ENCODE measurements at regions not wholly inside any gene's neighbourhood (a gene's known extent, or its start where the extent isn't known, plus 50 kb on each side); places are given as distances from the start of the nearest gene placed in this dataset.

DNA sequence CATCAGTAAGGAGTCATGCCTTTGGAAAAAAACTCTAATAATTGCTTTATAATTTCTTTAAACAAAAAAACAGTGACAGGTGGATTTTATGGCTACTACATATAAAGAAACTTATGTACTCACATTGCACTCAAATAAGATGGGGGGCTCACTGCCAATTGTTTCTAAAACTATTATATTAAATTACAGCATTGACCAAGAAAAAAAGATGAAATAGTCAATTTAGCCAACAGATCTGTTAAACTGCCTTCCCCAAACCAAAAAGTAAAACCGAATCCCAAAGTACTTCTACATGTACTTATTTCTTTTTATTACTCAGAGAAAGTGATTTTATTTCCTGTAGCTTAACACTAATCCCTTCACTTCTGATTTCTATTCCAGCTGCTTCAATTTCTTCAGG, 716.8 kb upstream of the SLITRK5 start:
- DNase-seq (ENCODE audit: low read depth): no peak
- in situ Hi-C loops (cut with HindIII; ENCODE audit: low pct_unique_long_range_greater_than_20kb, low sequenced_read_pairs): no loop called here

DNA sequence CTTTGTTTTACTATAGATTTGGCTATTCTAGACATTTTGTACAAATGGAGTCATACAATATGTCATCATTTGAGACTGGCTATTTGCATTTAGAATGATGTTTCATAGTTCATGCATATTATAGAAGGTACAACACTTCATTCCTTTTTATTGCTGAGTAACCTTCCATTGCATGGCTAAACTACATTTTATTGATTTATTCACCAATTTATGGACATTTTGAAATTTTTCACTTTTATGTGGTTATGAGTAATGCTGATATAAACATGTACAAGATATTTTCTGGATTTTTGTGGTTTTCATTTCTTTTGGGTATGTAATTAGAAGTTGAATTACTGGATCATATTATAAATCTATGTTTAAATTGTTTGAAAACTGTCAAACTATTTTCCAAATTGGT, 710.3 kb upstream of the SLITRK5 start:
- in situ Hi-C loops (cut with HindIII; ENCODE audit: low pct_unique_long_range_greater_than_20kb, low sequenced_read_pairs): no loop called here
- no peak for DNase-seq (ENCODE audit: low read depth)

DNA sequence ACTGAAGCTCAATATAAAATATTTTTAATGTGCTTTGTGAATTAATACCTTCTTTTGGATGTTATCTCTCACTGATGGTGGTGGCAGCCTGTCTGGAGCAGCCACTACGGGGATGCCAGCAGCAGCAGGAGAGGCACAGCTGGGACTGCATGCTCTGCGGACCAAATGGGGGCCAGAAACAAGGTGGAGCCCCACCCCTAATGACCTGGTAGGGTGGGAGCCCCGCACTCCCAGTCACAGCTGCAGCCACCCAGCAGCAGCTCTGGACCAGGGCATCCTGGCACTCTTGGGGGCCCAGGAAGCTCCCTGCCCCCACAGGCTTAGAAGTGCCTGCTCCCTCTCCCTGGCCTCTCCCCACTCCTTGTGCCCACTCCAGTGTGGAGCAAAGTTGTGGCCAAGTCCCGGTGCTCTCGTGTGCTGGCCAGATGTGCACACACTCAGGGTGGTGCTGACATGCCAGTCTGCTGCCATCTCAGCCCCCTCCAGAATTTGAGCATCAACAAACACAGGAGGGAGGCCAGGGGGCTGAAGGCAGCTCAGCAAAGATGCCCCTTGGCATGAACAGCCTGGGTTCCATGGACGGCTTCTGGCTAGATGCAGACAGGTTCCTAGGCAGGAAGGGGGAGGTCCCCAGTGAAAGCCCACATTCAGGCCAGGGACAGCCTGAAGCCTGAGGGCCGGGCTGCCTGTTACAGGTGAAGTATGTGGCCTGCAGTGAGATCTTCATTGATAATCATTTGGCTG, 696.7 kb upstream of the SLITRK5 start:
- in situ Hi-C loops (cut with HindIII; ENCODE audit: low pct_unique_long_range_greater_than_20kb, low sequenced_read_pairs): no loop called here
- no peak for DNase-seq (ENCODE audit: low read depth)

DNA sequence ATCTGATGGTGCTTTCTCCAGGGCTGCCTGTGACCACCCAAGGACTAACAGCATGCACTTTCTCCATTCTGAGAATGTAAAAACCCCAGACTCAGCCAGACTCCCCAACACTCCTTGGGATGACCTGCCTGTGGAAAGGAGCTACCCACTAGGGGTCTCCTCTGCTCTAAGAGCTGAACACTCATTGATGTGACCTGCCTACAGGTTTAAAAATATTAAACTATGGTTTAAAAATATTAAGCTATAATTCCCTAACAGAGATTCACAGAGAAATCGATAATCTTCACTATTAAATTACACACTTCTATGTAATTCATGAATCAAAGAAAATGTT, 696.2 kb upstream of the SLITRK5 start:
- in situ Hi-C loops (cut with HindIII; ENCODE audit: low pct_unique_long_range_greater_than_20kb, low sequenced_read_pairs): no loop called here
- no peak for DNase-seq (ENCODE audit: low read depth)

GRCh38 chr13:86976521-86977324, 694.4 kb upstream of the SLITRK5 start:
- no peak for DNase-seq (ENCODE audit: low read depth)
- in situ Hi-C loops (cut with HindIII; ENCODE audit: low pct_unique_long_range_greater_than_20kb, low sequenced_read_pairs): no loop called here

DNA sequence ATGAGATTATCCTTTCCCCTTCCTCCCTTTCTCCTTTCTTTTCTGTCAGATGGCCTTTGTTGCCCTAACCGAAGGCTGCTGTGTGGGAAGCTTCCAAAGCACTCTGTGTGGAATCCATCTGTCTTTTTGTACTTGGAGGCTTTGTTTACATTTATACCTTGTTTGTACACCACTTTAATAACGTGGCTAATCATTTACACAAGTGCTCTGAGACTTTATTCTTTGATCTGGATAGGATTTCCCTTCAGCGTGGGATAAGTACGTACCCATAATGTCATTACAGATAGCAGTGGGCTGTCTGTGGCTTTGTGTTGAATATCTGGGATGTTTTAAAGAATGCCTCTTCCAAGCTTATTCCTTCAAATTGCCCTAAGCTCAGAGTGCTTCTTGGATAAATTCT, 684.7 kb upstream of the SLITRK5 start:
- in situ Hi-C loops (cut with HindIII; ENCODE audit: low pct_unique_long_range_greater_than_20kb, low sequenced_read_pairs): no loop called here
- no peak for DNase-seq (ENCODE audit: low read depth)

- in situ Hi-C loops (cut with HindIII; ENCODE audit: low pct_unique_long_range_greater_than_20kb, low sequenced_read_pairs): no loop called here
These were observed 678.9 kb upstream of the SLITRK5 start for GRCh38 chr13:86992251-86992650.

GRCh38 chr13:87003265-87003664, 667.9 kb upstream of the SLITRK5 start:
- DNase-seq (ENCODE audit: low read depth): no peak
- in situ Hi-C loops (cut with HindIII; ENCODE audit: low pct_unique_long_range_greater_than_20kb, low sequenced_read_pairs): no loop called here

More at GRCh38 chr13:86992251-86992650, 678.9 kb upstream of the SLITRK5 start:
- no peak for DNase-seq (ENCODE audit: low read depth)

GRCh38 chr13:87005511-87005910, 665.7 kb upstream of the SLITRK5 start:
- in situ Hi-C loops (cut with HindIII; ENCODE audit: low pct_unique_long_range_greater_than_20kb, low sequenced_read_pairs): no loop called here
- no peak for DNase-seq (ENCODE audit: low read depth)

DNA sequence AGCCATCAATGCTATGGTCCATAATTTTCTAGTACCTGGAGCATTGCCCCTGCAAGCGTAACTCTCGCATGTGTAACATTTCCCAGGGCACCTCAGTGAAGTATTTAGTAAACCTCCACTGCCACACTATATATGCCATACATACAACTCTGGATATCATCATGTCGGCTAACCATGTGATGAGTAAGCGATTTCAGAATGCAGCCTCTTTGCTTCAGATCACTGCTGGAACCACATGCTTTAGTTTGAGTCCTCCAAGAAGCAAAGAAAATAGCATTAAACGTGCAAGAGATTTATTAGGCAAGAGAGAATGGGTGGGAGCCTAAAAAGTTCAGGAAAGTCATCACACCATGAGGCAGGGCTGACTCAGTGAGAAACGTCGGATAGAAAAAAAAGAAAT, 635.6 kb upstream of the SLITRK5 start:
- in situ Hi-C loops (cut with HindIII; ENCODE audit: low pct_unique_long_range_greater_than_20kb, low sequenced_read_pairs): no loop called here
- DNase-seq (ENCODE audit: low read depth): no peak

DNA sequence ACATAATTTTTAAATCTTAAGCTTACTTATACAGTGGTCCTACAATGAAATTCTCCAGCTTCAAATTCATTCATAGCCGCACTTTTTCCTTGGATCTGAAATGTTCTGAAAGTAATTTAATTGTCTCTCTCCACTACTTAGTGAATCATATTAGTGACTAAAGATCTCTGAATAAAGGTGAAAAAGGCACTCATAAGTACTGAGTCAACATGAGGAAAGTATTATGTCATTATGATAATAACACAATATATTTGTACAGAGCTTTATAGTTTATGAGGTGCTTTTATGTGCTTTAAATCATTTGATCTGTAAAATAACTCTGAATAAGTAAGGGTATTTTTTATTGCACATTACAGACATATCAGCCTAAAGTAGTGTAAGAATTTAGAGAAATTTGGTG, 628.2 kb upstream of the SLITRK5 start:
- DNase-seq (ENCODE audit: low read depth): no peak
- in situ Hi-C loops (cut with HindIII; ENCODE audit: low pct_unique_long_range_greater_than_20kb, low sequenced_read_pairs): no loop called here

DNA sequence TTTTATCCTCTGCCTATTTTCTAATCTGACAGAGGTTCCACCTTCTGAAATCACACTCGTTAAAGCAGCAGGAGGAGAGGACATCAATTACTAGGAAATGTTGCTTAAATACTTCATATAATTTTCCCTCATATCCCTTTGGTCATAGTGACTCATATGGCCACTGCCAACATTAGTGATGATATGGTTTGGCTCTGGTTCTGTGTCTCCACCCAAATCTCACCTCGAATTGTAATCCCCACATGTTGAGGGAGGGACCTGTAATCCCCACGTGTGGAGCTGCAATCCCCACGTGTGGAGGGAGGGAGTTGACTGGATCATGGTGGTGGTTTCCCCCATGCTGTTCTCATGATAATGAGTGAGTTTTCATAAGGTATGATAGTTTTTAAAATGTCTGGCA, 618.4 kb upstream of the SLITRK5 start:
- in situ Hi-C loops (cut with HindIII; ENCODE audit: low pct_unique_long_range_greater_than_20kb, low sequenced_read_pairs): no loop called here

DNA sequence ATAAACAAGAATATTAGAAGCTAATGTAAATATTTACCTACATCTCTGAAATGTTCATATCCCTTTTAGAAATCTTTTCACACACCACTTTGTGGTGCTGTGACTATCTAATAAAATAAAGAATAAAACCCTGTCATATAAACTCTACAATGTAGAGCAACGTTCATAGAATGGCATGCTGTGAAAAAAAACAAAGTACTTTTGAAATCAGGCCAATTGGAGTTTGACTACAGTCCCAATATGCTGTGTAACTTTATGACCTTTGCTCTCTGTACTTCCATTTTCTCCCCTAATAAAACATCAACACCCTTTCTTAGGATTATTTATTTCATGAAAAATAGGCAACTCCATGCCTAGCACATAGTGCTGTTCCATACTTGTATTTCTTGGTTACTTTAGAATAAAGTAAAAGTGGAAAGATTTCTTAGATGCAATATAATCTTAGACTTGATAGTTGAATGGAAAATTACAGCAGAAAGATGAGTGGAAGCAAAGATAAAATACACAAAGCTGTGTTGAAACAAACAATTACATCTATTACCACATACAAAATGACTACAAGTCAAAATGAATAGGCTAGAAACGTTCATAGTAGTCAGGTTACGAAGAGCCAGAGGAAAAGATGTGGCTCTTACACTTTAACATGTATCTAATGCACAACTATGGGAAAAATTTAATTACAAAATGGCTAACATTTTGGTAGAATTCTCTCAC, 613.2 kb upstream of the SLITRK5 start:
- DNase-seq (ENCODE audit: low read depth): no peak
- in situ Hi-C loops (cut with HindIII; ENCODE audit: low pct_unique_long_range_greater_than_20kb, low sequenced_read_pairs): no loop called here

More for the DNA sequence above, 618.4 kb upstream of the SLITRK5 start:
- DNase-seq (ENCODE audit: low read depth): no peak

- in situ Hi-C loops (cut with HindIII; ENCODE audit: low pct_unique_long_range_greater_than_20kb, low sequenced_read_pairs): no loop called here
- DNase-seq (ENCODE audit: low read depth): no peak
These were observed 612.3 kb upstream of the SLITRK5 start for GRCh38 chr13:87058786-87059329.

DNA sequence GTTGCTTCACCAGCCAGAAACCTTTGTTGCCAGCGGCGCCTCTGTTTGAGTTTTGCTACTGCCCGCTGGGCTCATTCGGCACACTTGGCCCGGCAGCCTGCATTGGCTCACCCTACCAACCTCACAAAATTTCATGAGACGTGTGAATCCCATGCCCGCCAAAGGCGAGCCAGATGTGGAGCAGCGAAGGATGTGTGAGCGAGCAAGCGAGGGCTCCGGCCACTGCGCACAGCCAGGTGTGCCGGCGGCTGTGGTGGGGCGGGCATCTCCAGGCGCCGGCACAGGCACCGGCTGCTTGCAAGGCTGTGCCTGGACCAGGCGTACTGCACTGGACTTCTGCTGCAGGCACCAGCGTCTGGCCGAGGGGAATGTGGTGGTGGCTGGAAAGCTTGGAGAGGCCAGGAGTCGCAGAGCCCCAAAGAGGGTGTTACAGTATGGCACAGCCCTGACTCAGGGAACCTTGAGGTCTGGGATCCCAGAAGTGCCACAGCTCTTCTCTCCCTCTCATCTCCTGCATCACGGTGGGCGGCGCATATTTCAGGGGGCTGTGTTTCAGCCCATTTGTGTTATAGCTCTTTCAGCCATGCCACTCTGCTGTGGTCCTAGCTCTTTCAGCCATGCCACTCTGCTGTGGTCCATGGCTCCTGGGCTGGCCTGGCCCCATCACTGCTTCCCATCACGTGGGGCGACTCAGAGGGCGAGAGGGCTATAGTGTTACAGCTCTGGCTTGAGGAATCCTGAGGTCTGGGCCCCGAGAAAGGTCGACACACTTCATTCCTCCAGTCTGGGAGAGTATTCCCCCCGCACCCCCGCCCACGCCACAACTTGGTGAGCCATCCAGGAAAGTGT, 592.0 kb upstream of the SLITRK5 start:
- no peak for DNase-seq (ENCODE audit: low read depth)
- in situ Hi-C loops (cut with HindIII; ENCODE audit: low pct_unique_long_range_greater_than_20kb, low sequenced_read_pairs): no loop called here

- in situ Hi-C loops (cut with HindIII; ENCODE audit: low pct_unique_long_range_greater_than_20kb, low sequenced_read_pairs): no loop called here
- DNase-seq (ENCODE audit: low read depth): no peak
These were observed 590.9 kb upstream of the SLITRK5 start for GRCh38 chr13:87080100-87080779.

DNA sequence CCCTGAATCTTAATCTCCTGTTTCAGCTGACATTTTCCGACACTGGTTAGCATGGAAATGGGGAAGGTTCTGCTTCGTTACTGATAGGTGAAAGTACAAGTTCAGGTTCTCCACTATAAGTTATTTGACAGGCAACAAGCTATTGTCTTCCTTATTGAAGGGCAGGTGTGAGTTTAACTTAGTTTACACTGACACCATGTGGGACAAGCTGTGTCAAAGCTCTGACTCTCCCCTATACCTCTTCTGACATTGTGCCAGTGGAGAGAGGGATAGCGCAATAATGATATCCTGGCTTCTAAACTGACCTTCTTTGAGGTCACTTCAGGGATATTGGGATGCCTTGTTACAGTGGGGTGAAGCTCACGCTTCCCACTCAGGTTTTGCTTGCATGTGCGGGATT, 587.0 kb upstream of the SLITRK5 start:
- in situ Hi-C loops (cut with HindIII; ENCODE audit: low pct_unique_long_range_greater_than_20kb, low sequenced_read_pairs): no loop called here
- DNase-seq (ENCODE audit: low read depth): no peak

DNA sequence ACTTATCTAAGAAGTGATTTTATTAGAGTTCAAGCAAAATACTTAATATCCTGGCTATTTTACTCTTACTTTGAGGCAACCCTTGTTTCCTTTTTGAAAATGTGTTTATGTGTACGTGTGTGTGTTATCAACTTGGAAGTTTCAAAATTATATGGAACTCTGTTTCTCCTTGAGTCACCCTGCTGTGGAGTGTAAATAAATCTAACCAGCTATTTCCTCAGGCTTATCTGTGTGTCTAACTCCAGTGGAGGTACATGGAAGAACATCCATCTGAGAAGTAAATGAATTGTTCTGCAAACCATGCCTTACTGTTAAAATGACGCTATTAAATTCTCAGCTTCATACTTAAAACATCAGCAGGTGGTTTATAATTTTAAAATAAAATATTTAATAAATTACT, 583.4 kb upstream of the SLITRK5 start:
- in situ Hi-C loops (cut with HindIII; ENCODE audit: low pct_unique_long_range_greater_than_20kb, low sequenced_read_pairs): no loop called here
- DNase-seq (ENCODE audit: low read depth): no peak
